A673 (cell line): ENCODE measurements at regions not wholly inside any gene's neighbourhood (a gene's known extent, or its start where the extent isn't known, plus 50 kb on each side); places are given as distances from the start of the nearest gene placed in this dataset.

Source experiments
- EZH2 ChIP-seq: fragments of 200-600 bp; sonication (generic); IDR thresholded peaks from 2 replicates; pipeline ENCODE4 v1.6.1; 2017; ENCODE audit warnings: borderline replicate concordance, low read depth, mild to moderate bottlenecking, mixed read lengths, antibody characterized with exemption, low read length; ENCODE audit not compliant: poor library complexity, severe bottlenecking
- TF ChIP-seq, protein P1 (sequence below): fragments of 300-800, 200-600 bp; sonication (generic); conservative IDR thresholded peaks from 2 replicates; pipeline ENCODE4 v1.5.1; 2017; ENCODE audit warnings: low read depth, mild to moderate bottlenecking, antibody characterized with exemption, low read length, moderate library complexity, mixed read lengths

DNA sequence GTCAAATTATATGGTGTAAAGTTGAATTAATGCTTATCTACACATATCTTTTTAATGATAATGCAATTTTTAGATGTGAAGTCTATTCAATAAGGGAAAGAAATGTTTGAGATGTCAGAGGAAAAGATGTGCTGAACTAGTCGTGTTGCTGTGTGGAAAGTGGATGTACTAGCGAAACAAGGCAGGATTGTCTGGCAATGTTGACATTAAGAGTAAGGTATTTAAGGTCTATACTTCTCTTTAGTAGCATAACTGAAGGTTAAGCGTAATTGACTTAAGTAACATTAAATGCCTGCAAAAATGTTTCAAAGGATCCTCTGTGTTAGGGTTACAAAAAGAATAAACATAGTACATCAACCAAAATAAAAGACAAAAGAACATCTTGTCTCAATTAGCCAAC is 787.3 kb upstream of the KLHL1 start:
- TF ChIP-seq, protein P1, sequence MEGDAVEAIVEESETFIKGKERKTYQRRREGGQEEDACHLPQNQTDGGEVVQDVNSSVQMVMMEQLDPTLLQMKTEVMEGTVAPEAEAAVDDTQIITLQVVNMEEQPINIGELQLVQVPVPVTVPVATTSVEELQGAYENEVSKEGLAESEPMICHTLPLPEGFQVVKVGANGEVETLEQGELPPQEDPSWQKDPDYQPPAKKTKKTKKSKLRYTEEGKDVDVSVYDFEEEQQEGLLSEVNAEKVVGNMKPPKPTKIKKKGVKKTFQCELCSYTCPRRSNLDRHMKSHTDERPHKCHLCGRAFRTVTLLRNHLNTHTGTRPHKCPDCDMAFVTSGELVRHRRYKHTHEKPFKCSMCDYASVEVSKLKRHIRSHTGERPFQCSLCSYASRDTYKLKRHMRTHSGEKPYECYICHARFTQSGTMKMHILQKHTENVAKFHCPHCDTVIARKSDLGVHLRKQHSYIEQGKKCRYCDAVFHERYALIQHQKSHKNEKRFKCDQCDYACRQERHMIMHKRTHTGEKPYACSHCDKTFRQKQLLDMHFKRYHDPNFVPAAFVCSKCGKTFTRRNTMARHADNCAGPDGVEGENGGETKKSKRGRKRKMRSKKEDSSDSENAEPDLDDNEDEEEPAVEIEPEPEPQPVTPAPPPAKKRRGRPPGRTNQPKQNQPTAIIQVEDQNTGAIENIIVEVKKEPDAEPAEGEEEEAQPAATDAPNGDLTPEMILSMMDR: no peak
- no peak for TF ChIP-seq EZH2
